CD4-positive, alpha-beta T cell (primary cell): ENCODE measurements at regions not wholly inside any gene's neighbourhood (a gene's known extent, or its start where the extent isn't known, plus 50 kb on each side); places are given as distances from the start of the nearest gene placed in this dataset.

ENCODE experiments used
- ATAC-seq: fragments of 200-7000 bp; cut with Tn5 transposase; one replicate; pipeline ENCODE4 v1.10.0; 2022; ENCODE audit warnings: mild to moderate bottlenecking; ENCODE audit not compliant: poor library complexity
- CTCF ChIA-PET: fragments of 350-600 bp; sonication (Branson Sonifier 250); formaldehyde crosslinking; loops from one replicate; lab custom pipeline; 2021; ENCODE audit warnings: antibody characterized with exemption, inconsistent platforms; lab: Charles Lee
- POLR2A ChIA-PET: fragments of 350-600 bp; sonication (Branson Sonifier 250); formaldehyde crosslinking; loops from one replicate; lab custom pipeline; 2021; ENCODE audit warnings: antibody characterized with exemption, inconsistent platforms; lab: Charles Lee
- DNase-seq, 14 experiments: peaks; one replicate each; pipeline ENCODE4 v3.0.0-alpha.2; 2013 to 2020; ENCODE audit warnings: mixed read lengths in 2 of 14
- H3K27ac ChIP-seq, 2 donors: one replicate each; pipeline versions ENCODE4 v1.5.1 to v1.7.0; 2013; ENCODE audit warnings: low read length in 2 of 2, low read depth in 1 of 2, mild to moderate bottlenecking in 1 of 2
- H3K27me3 ChIP-seq, 2 experiments: 1 replicate in 1 of 2; 2 replicates in 1 of 2; pipeline versions ENCODE4 v1.6.1 to v1.7.0; 2013; ENCODE audit warnings: low read length in 2 of 2, control low read depth in 1 of 2, mild to moderate bottlenecking in 1 of 2, moderate library complexity in 1 of 2; ENCODE audit not compliant: insufficient read depth in 2 of 2, control insufficient read depth in 1 of 2
- H3K36me3 ChIP-seq: one replicate; pipeline ENCODE4 v1.6.1; 2013; ENCODE audit warnings: low read length, control low read depth; ENCODE audit not compliant: insufficient read depth
- H3K4me1 ChIP-seq: one replicate; pipeline ENCODE4 v1.6.1; 2013; ENCODE audit warnings: low read length, control low read depth; ENCODE audit not compliant: insufficient read depth
- H3K4me3 ChIP-seq: one replicate; pipeline ENCODE4 v1.5.1; 2013; ENCODE audit warnings: mild to moderate bottlenecking, low read length, moderate library complexity
- H3K9me3 ChIP-seq, 2 experiments: 1 replicate in 1 of 2; 2 replicates in 1 of 2; pipeline versions ENCODE4 v1.6.1 to v1.7.0; 2013; ENCODE audit warnings: low read length in 2 of 2, mild to moderate bottlenecking in 2 of 2, control low read depth in 1 of 2, moderate library complexity in 1 of 2; ENCODE audit not compliant: control insufficient read depth in 1 of 2, insufficient read depth in 1 of 2
- H3K27ac Mint-ChIP-seq: one replicate; pipeline ENCODE4 v1.8.0; 2020; ENCODE audit warnings: mixed read lengths
- H3K27me3 Mint-ChIP-seq: one replicate; pipeline ENCODE4 v1.8.0; 2021; ENCODE audit warnings: mixed read lengths
- H3K36me3 Mint-ChIP-seq: one replicate; pipeline ENCODE4 v1.8.0; 2021; ENCODE audit warnings: low read depth, mixed read lengths
- H3K4me1 Mint-ChIP-seq: one replicate; pipeline ENCODE4 v1.8.0; 2021; ENCODE audit warnings: low read depth, mixed read lengths
- H3K4me3 Mint-ChIP-seq: one replicate; pipeline ENCODE4 v1.8.0; 2020; ENCODE audit warnings: mild to moderate bottlenecking, mixed read lengths
- H3K9me3 Mint-ChIP-seq: one replicate; pipeline ENCODE4 v1.8.0; 2020; ENCODE audit warnings: mixed read lengths
- intact Hi-C, 2 experiments: fragments of 100-400 bp; cut with DNase I in 1 of 2; cut with micrococcal nuclease in 1 of 2; formaldehyde crosslinking; loops; one replicate each; pipeline versions ENCODE4 v1.15.1 to v1.9.0; 2023 to 2025; cut with DNase I, micrococcal nuclease
- TF ChIP-seq, protein P1 (sequence below): fragments of 200-600 bp; IDR thresholded peaks from one replicate; pipeline ENCODE4 v1.8.0; 2022; ENCODE audit warnings: antibody characterized with exemption, mild to moderate bottlenecking

DNA sequence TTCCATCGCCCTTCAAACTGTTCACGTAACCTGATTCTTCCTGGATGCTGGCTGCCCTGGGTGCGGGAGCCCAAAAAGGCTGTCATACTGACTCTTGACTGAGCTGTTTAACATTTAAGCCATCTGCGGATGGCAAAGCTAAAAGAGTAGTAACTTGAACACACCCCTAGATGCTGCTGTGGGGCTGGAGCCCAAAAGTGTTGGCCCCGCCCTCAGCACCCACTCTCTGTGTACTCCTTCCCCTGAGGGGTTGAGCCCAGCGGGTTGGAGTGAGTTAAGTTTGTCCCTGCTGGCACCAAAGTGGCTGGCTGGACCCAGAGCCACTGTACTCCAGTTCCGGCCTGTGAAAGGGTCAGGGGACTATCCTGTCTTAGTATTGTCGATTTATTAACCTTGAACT is 640.6 kb downstream of the PTPRU start:
- no peak overlapping the region for H3K27ac ChIP-seq
- no peaks in the 10 kb centered on the region for H3K36me3 ChIP-seq
- ATAC-seq (no peak), DNase-seq (no peak)
- H3K4me3 ChIP-seq: no peak overlapping the region
- Mint-ChIP-seq H3K27ac (no peak overlapping the region), H3K27me3 (peaks cover 34% of the 10 kb centered on the region), H3K4me3 (no peak overlapping the region), H3K9me3 (no peaks in the 10 kb centered on the region), H3K36me3 (no peaks in the 10 kb centered on the region), H3K4me1 (no peaks in the 10 kb centered on the region)
- ChIA-PET POLR2A (no interaction called here), CTCF (no interaction called here)
- no peaks in the 10 kb centered on the region for H3K9me3 ChIP-seq
- peaks cover 0 to 4% of the 10 kb centered on the region in 2 experiments for H3K27me3 ChIP-seq
- intact Hi-C loops: no loop called here
- H3K4me1 ChIP-seq: no peaks in the 10 kb centered on the region
- TF ChIP-seq, protein P1, sequence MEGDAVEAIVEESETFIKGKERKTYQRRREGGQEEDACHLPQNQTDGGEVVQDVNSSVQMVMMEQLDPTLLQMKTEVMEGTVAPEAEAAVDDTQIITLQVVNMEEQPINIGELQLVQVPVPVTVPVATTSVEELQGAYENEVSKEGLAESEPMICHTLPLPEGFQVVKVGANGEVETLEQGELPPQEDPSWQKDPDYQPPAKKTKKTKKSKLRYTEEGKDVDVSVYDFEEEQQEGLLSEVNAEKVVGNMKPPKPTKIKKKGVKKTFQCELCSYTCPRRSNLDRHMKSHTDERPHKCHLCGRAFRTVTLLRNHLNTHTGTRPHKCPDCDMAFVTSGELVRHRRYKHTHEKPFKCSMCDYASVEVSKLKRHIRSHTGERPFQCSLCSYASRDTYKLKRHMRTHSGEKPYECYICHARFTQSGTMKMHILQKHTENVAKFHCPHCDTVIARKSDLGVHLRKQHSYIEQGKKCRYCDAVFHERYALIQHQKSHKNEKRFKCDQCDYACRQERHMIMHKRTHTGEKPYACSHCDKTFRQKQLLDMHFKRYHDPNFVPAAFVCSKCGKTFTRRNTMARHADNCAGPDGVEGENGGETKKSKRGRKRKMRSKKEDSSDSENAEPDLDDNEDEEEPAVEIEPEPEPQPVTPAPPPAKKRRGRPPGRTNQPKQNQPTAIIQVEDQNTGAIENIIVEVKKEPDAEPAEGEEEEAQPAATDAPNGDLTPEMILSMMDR: no peak

DNA sequence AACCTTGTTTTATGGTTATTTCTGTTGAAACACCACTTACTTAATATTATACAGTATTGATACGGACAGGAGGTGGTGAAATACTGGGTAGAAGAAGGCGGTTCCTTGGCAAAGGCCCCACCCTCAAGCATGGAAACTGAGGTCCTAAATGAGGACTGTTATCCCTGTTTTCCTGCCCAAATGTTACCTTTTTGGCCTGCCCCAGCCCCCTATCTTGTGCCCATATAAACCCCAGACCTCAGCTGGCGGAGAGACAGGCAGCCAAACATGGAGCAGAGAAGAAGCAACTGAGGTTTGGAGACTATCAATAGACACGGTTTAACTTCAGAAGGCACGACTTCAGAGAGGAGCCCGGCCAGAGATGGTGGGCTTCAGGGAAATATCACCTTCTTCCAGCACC is 640.1 kb downstream of the PTPRU start:
- ATAC-seq (no peak), DNase-seq (no peak)
- no peaks in the 10 kb centered on the region for H3K4me1 ChIP-seq
- Mint-ChIP-seq H3K27me3 (peaks cover 37% of the 10 kb centered on the region), H3K9me3 (no peaks in the 10 kb centered on the region), H3K4me1 (no peaks in the 10 kb centered on the region), H3K36me3 (no peaks in the 10 kb centered on the region), H3K27ac (no peak overlapping the region), H3K4me3 (no peak overlapping the region)
- H3K27ac ChIP-seq: no peak overlapping the region
- ChIA-PET POLR2A (no interaction called here), CTCF (no interaction called here)
- H3K36me3 ChIP-seq: no peaks in the 10 kb centered on the region
- no peak overlapping the region for H3K4me3 ChIP-seq
- H3K27me3 ChIP-seq: peaks cover 0 to 4% of the 10 kb centered on the region in 2 experiments
- H3K9me3 ChIP-seq: no peaks in the 10 kb centered on the region
- TF ChIP-seq, protein P1: no peak
- intact Hi-C loops: no loop called here

DNA sequence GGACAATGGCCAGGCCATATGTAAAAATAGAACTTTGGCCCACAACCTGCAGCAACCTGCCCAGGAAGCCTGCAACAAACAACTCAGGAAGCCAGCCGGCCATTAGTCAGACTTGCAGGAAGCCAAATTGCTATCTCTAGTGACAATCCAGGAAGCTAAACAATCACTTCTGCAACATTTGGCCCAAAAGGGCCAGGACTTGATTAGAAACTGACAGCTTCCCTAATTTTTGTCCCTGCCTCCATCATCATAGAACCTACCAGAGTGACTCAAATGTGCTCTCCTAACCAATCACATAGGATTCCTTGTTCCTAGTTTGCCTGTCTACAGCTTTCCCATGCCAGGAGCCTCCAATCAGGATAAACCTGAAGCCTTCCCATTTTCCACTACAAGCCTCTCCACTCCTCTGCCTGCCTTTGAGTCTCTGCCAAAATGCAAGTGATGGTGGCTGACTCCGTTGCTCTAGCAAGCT is 639.3 kb downstream of the PTPRU start:
- ATAC-seq: no peak

More for the DNA sequence above, 639.3 kb downstream of the PTPRU start:
- Histone ChIP-seq H3K36me3 (no peaks in the 10 kb centered on the region), H3K4me1 (no peaks in the 10 kb centered on the region), H3K9me3 (peaks cover 0 to 6% of the 10 kb centered on the region in 2 experiments), H3K27ac (no peak overlapping the region), H3K4me3 (no peak overlapping the region), H3K27me3 (peaks cover 4 to 5% of the 10 kb centered on the region in 2 experiments)
- Mint-ChIP-seq H3K4me1 (no peaks in the 10 kb centered on the region), H3K36me3 (no peaks in the 10 kb centered on the region), H3K4me3 (no peak overlapping the region), H3K27me3 (peaks cover 37% of the 10 kb centered on the region), H3K27ac (no peak overlapping the region), H3K9me3 (no peaks in the 10 kb centered on the region)
- TF ChIP-seq, protein P1: no peak
- ChIA-PET POLR2A (no interaction called here), CTCF (no interaction called here)
- intact Hi-C loops: no loop called here
- no peak for DNase-seq
